SK-N-SH treated with all-trans-retinoic acid at 6 μM for 48 hours (cell line): ENCODE measurements at regions not wholly inside any gene's neighbourhood (a gene's known extent, or its start where the extent isn't known, plus 50 kb on each side); places are given as distances from the start of the nearest gene placed in this dataset.

ENCODE experiments used
- ATAC-seq: fragments of 200-7000 bp; cut with Tn5 transposase; 3 replicates; pipeline ENCODE4 v1.9.1; 2020; ENCODE audit warnings: mild to moderate bottlenecking, moderate library complexity
- ARNTL ChIP-seq: fragments of 450-650 bp; formaldehyde crosslinking; IDR thresholded peaks from 2 replicates; pipeline ENCODE4 v1.5.0; 2020; ENCODE audit warnings: low read depth, mild to moderate bottlenecking, moderate library complexity, borderline replicate concordance
- BACH2 ChIP-seq: fragments of 250-450 bp; sonication (Bioruptor Pico); IDR thresholded peaks from 2 replicates; pipeline ENCODE4 v1.9.0; 2021; ENCODE audit warnings: mild to moderate bottlenecking, borderline replicate concordance
- CREB5 ChIP-seq: fragments of 250-450 bp; sonication (Bioruptor Pico); IDR thresholded peaks from 2 replicates; pipeline ENCODE4 v1.5.1; 2020; ENCODE audit warnings: low read depth, mild to moderate bottlenecking, moderate library complexity
- CSDC2 ChIP-seq: fragments of 250-450 bp; sonication (Bioruptor Pico); IDR thresholded peaks from 2 replicates; pipeline ENCODE4 v1.5.0; 2020; ENCODE audit warnings: mild to moderate bottlenecking, moderate library complexity
- CSRNP3 ChIP-seq: fragments of 250-450 bp; sonication (Bioruptor Pico); IDR thresholded peaks from 2 replicates; pipeline ENCODE4 v1.5.1; 2021; ENCODE audit warnings: mild to moderate bottlenecking, moderate library complexity
- ESRRG ChIP-seq: fragments of 250-450 bp; sonication (Bioruptor Pico); IDR thresholded peaks from 2 replicates; pipeline ENCODE4 v1.6.1; 2021; ENCODE audit warnings: mild to moderate bottlenecking
- GLIS3 ChIP-seq: fragments of 250-450 bp; sonication (Bioruptor Pico); IDR thresholded peaks from 2 replicates; pipeline ENCODE4 v1.5.0; 2020; ENCODE audit warnings: mild to moderate bottlenecking, moderate library complexity
- ISL1 ChIP-seq: fragments of 250-450 bp; sonication (Bioruptor Pico); IDR thresholded peaks from 2 replicates; pipeline ENCODE4 v2.1.2; 2022; ENCODE audit warnings: mild to moderate bottlenecking, moderate library complexity
- OSR1 ChIP-seq: fragments of 250-450 bp; sonication (Bioruptor Pico); IDR thresholded peaks from 2 replicates; pipeline ENCODE4 v1.8.0; 2022; ENCODE audit warnings: moderate library complexity, mild to moderate bottlenecking, inconsistent platforms
- PPARA ChIP-seq: fragments of 250-450 bp; sonication (Bioruptor Pico); IDR thresholded peaks from 2 replicates; pipeline ENCODE4 v1.5.0; 2020; ENCODE audit warnings: mild to moderate bottlenecking, borderline replicate concordance
- RARB ChIP-seq: fragments of 250-450 bp; sonication (Bioruptor Pico); IDR thresholded peaks from 2 replicates; pipeline ENCODE4 v1.8.0; 2021; ENCODE audit warnings: mild to moderate bottlenecking, moderate library complexity
- SNAI2 ChIP-seq: fragments of 250-450 bp; sonication (Bioruptor Pico); IDR thresholded peaks from 2 replicates; pipeline ENCODE4 v1.5.0; 2020; ENCODE audit warnings: mild to moderate bottlenecking, moderate library complexity
- TCF4 ChIP-seq: fragments of 250-450 bp; sonication (Bioruptor Pico); IDR thresholded peaks from 2 replicates; pipeline ENCODE4 v1.8.0; 2021; ENCODE audit warnings: mild to moderate bottlenecking, moderate library complexity, borderline replicate concordance
- TOX ChIP-seq: fragments of 250-450 bp; sonication (Bioruptor Pico); IDR thresholded peaks from 2 replicates; pipeline ENCODE4 v1.8.0; 2021; ENCODE audit warnings: mild to moderate bottlenecking, moderate library complexity, borderline replicate concordance
- ZC3H10 ChIP-seq: fragments of 250-450 bp; sonication (Bioruptor Pico); IDR thresholded peaks from 2 replicates; pipeline ENCODE4 v1.5.1; 2021; ENCODE audit warnings: mild to moderate bottlenecking, moderate library complexity
- ZFP3 ChIP-seq: fragments of 250-450 bp; sonication (Bioruptor Pico); IDR thresholded peaks from 2 replicates; pipeline ENCODE4 v1.5.0; 2020; ENCODE audit warnings: mild to moderate bottlenecking, moderate library complexity
- ZFP30 ChIP-seq: fragments of 450-650 bp; formaldehyde crosslinking; IDR thresholded peaks from 2 replicates; pipeline ENCODE4 v1.5.0; 2022; ENCODE audit warnings: mild to moderate bottlenecking, moderate library complexity
- ZNF565 ChIP-seq: fragments of 450-650 bp; formaldehyde crosslinking; conservative IDR thresholded peaks from 2 replicates; pipeline ENCODE4 v1.5.0; 2020; ENCODE audit warnings: low read depth, mild to moderate bottlenecking, moderate library complexity
- ZNF70 ChIP-seq: fragments of 450-650 bp; formaldehyde crosslinking; IDR thresholded peaks from 2 replicates; pipeline ENCODE4 v1.5.0; 2020; ENCODE audit warnings: mild to moderate bottlenecking, moderate library complexity
- ZNF8 ChIP-seq: fragments of 450-650 bp; formaldehyde crosslinking; IDR thresholded peaks from 2 replicates; pipeline ENCODE4 v1.5.0; 2020; ENCODE audit warnings: mild to moderate bottlenecking, moderate library complexity
- TF ChIP-seq, protein P1 (sequence below): fragments of 250-450 bp; sonication (Bioruptor Pico); IDR thresholded peaks from 2 replicates; pipeline ENCODE4 v1.8.0; 2021; ENCODE audit warnings: low read depth, mild to moderate bottlenecking, moderate library complexity, borderline replicate concordance
- TF ChIP-seq, protein P2 (sequence below): fragments of 250-450 bp; sonication (Bioruptor Pico); IDR thresholded peaks from 2 replicates; pipeline ENCODE4 v1.8.0; 2020; ENCODE audit warnings: mild to moderate bottlenecking, moderate library complexity, borderline replicate concordance

DNA sequence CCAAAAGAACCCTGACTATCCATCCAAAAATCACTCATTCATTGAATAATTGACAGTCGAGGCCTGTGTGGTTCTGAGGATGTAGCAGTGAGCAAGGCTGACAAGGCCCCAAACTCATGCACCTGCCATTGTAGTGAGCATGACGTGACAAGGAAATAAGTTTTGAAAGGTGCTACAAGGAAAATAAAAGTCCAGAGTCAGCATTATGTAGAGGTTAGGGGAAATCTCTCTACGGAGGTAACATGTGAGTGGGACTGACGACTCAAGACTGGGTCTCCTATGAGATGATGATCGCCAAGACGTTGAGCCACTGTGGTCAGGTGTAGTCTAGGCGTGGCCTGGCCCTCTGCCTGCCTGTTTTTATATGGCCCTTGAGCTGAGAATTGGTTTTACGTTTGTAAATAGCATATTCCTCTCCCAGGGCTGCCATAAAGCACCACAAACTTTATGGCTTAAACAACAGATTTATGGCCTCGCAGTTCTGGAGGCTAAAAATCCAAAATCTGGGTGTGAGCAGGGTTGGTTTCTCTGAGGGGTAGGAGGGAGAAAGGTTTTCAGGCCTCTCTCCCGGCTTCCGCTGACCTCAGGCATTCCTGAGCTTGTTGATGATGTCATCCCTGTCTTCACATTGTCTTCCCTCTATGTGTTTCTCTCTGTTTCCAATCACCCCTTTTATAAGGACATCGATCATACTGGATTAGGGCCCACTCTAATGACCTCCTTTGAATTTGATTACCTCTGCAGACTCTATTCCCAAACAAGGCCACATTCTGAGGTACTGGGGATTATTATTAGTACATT, 206.4 kb upstream of the EGFLAM start:
- ATAC-seq, result no peak
- TF ChIP-seq TCF4 (CRISPR knock-in tag) (no peak), ZNF565 (no peak), GLIS3 (CRISPR knock-in tag) (no peak), ARNTL (CRISPR knock-in tag) (no peak), CSRNP3 (CRISPR knock-in tag) (no peak), RARB (CRISPR knock-in tag) (no peak), PPARA (CRISPR knock-in tag) (no peak), ZFP30 (CRISPR knock-in tag) (no peak)
- TF ChIP-seq, protein P1, sequence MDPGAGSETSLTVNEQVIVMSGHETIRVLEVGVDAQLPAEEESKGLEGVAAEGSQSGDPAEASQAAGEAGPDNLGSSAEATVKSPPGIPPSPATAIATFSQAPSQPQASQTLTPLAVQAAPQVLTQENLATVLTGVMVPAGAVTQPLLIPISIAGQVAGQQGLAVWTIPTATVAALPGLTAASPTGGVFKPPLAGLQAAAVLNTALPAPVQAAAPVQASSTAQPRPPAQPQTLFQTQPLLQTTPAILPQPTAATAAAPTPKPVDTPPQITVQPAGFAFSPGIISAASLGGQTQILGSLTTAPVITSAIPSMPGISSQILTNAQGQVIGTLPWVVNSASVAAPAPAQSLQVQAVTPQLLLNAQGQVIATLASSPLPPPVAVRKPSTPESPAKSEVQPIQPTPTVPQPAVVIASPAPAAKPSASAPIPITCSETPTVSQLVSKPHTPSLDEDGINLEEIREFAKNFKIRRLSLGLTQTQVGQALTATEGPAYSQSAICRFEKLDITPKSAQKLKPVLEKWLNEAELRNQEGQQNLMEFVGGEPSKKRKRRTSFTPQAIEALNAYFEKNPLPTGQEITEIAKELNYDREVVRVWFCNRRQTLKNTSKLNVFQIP, result no peak

DNA sequence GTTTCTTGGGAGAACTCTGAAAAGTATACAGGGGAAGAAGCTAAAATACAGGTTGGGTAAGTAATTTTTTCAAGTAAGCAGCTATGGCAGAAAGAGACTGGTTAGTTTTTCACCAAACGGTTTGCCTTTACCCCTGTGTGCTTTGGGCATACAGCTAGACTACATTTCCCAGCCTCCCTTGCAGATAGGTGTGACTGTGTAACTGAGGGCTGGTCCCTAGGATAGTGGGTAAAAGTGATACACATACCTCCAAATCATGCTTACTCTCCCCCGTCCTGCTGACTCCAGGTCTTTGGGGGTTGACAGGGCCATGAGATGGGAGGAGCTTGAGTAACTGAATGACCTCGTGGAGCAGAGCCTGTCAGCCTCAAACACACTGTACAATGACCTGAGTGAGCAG, 208.6 kb upstream of the GDNF start:
- ATAC-seq, result no peak
- TF ChIP-seq OSR1 (CRISPR knock-in tag) (no peak), BACH2 (CRISPR knock-in tag) (no peak), ARNTL (CRISPR knock-in tag) (no peak), TOX (CRISPR knock-in tag) (no peak), ZNF8 (no peak), CSDC2 (no peak), CREB5 (CRISPR knock-in tag) (no peak), GLIS3 (CRISPR knock-in tag) (no peak), ZNF565 (no peak), ZNF70 (CRISPR knock-in tag) (no peak), PPARA (CRISPR knock-in tag) (no peak), SNAI2 (no peak), ZFP30 (CRISPR knock-in tag) (no peak)
- TF ChIP-seq, protein P2, sequence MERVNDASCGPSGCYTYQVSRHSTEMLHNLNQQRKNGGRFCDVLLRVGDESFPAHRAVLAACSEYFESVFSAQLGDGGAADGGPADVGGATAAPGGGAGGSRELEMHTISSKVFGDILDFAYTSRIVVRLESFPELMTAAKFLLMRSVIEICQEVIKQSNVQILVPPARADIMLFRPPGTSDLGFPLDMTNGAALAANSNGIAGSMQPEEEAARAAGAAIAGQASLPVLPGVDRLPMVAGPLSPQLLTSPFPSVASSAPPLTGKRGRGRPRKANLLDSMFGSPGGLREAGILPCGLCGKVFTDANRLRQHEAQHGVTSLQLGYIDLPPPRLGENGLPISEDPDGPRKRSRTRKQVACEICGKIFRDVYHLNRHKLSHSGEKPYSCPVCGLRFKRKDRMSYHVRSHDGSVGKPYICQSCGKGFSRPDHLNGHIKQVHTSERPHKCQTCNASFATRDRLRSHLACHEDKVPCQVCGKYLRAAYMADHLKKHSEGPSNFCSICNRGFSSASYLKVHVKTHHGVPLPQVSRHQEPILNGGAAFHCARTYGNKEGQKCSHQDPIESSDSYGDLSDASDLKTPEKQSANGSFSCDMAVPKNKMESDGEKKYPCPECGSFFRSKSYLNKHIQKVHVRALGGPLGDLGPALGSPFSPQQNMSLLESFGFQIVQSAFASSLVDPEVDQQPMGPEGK (CRISPR knock-in tag), result no peak
- TF ChIP-seq, protein P1, result no peak

- ATAC-seq, result no peak
- TF ChIP-seq, protein P1, result no peak
- TF ChIP-seq BACH2 (CRISPR knock-in tag), result no peak
- no peak for TF ChIP-seq GLIS3 (CRISPR knock-in tag)
- TF ChIP-seq, protein P2 (CRISPR knock-in tag), result no peak
- no peak for TF ChIP-seq CREB5 (CRISPR knock-in tag)
- no peak for TF ChIP-seq ZC3H10 (CRISPR knock-in tag)
- no peak for TF ChIP-seq SNAI2
- no peak for TF ChIP-seq CSRNP3 (CRISPR knock-in tag)
- no peak for TF ChIP-seq ZFP30 (CRISPR knock-in tag)
- TF ChIP-seq ZNF8, result no peak
- no peak for TF ChIP-seq ZFP3
- TF ChIP-seq ISL1 (CRISPR knock-in tag), result no peak
- TF ChIP-seq PPARA (CRISPR knock-in tag), result no peak
- no peak for TF ChIP-seq ESRRG (CRISPR knock-in tag)
Observed at GRCh38 chr5:38046103-38046502, 206.3 kb upstream of the GDNF start.
